CD4-positive, alpha-beta T cell treated with Interferon gamma for 1 hour (primary cell): ENCODE measurements at regions not wholly inside any gene's neighbourhood (a gene's known extent, or its start where the extent isn't known, plus 50 kb on each side); places are given as distances from the start of the nearest gene placed in this dataset.
"Not testable (repeated sequence)": the region's sequence is repeated elsewhere in the genome, so short reads cannot be mapped to it uniquely, and the experiment has no call there.

Source experiments
- DNase-seq: peaks from one replicate; pipeline ENCODE4 v3.0.0-alpha.2; 2020

DNA sequence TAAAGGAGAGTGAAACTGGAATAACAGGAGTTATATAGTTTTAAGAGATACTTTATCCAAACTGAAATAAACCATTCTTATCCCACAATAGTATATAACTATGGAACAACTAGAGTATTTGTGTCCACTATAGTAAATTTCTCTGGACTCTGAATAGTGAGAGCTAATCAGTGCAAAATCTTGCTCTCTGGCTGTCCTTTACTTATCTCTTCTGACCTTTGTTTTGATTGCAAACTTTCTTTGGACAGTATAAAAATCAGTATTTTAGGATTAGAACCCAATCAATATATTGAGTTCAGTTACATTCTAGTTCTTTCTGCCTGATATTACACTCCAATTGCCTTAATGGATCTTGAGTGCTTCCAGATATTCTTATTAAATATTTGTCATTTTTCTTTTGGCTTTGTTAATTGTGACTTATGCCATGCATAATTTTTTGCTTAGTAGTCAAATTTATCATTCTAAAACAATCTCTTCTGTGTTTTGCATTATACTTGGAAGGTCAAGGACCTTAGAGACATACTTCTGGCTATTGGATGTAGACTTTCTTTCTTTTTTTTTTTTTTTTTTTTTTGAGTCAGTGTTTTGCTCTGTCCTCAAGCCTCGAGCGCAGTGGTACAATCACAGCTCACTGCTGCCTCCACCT is 89.9 kb upstream of the AMN1 start:
- no peak for DNase-seq

DNA sequence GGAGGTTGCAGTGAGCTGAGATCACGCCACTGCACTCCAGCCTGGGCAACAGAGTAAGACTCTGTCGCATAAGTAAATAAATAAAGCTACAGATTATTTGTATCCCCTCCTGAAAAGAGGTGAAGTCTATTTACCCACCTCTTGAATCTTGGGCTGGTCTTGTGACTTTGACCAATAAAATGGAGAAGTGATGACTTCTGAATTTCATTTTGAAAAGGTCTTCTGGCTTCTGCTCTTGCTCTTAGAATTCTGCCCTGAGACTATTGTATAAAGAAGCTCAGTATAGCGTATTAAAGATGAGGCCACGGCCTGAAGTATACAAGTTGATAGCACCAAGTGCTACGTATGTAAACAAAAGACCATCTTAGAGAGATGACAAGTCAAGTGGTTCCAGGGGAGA is 88.3 kb upstream of the AMN1 start:
- DNase-seq: no peak

DNA sequence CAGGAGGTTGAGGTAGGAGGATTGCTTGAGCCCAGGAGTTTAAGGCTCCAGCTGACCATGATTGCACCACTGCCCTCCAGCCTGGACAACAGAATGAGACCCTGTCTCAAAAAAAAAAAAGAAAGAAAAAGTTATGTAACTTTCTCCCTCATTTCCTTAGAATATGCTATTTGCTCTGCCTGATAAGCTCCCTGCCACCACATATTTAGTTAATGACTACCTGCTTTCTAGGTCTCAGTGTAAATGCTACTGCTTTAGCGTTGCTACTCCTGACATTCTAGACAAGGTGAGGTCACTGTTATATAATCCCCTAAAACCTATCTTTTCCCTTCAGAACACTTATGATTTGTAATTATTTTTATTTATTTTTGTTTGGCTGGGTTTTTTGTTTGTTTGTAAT is 86.3 kb upstream of the AMN1 start:
- no peak for DNase-seq

DNA sequence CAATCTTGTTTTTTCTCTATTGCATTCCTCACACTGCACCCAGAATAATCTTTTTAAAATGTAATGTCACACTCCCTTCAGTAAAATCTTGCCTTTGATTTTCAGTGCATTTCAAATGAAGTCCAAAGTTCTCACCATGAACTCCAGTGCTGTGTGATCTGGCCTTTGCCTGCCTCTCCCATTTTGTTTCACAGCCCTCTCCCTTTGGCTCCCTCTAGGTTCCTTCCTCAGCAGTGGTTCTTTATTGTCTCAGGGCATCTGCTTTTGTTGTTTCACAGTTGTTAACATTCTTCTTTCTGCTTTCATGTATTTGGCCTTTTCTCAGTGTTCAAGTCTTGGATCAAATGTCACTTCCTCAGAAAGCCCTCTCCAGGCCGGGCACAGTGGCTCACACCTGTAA is 84.5 kb upstream of the AMN1 start:
- no peak for DNase-seq

DNA sequence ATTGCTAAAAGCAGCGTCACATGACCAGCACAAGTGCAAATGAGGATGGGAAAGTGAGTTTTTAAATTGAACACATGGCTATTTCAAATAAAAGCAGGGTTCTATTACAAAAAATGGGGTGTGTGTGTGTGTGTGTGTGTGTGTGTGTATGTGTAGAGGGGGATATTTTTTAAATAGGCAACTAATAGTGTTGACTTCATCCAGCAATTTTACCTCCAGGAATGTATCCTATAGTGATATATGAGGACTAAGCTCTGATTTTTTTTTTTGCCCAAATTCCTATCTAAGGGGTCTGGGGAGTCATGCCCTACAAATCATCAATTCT is 78.9 kb upstream of the AMN1 start:
- DNase-seq: no peak

DNA sequence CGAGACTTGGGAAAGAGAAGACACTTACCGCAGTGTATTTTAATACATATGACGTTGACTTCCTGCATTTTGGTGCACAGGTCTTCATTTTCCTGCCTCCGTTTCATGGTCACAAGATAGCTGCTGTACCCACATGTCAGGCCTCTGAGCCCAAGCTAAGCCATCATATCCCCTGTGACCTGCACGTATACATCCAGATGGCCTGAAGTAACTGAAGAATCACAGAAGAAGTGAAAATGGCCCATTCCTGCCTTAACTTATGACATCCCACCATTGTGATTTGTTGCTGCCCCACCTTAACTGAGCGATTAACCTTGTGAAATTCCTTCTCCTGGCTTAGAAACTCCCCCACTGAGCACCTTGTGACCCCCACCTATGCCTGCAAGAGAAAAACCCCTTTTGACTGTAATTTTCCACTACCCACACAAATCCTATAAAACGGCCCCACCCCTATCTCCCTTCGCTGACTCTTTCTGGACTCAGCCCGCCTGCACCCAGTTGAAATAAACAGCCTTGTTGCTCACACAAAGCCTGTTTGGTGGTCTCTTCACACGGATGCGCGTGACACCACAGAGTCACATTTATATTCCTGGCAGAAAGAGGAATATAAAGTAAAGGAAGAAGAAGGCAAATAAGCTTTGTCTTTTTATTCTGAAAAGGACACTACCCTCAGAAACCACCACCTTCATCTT is 78.4 kb upstream of the AMN1 start:
- not testable (repeated sequence) for DNase-seq

DNA sequence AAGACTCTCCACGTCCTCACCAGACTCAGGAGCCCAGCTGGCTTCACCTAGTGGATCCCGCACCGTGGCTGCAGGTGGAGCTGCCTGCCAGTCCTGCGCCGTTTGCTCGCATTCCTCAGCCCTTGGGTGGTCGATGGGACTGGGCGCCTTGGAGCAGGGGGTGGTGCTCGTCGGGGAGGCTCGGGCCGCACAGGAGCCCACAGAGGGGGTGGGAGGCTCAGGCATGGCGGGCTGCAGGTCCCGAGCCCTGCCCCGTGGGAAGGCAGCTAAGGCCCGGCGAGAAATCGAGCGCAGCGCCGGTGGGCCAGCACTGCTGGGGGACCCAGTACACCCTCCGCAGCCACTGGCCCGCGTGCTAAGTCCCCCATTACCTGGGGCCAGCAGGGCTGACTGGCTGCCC is 76.9 kb upstream of the AMN1 start:
- not testable (repeated sequence) for DNase-seq

DNA sequence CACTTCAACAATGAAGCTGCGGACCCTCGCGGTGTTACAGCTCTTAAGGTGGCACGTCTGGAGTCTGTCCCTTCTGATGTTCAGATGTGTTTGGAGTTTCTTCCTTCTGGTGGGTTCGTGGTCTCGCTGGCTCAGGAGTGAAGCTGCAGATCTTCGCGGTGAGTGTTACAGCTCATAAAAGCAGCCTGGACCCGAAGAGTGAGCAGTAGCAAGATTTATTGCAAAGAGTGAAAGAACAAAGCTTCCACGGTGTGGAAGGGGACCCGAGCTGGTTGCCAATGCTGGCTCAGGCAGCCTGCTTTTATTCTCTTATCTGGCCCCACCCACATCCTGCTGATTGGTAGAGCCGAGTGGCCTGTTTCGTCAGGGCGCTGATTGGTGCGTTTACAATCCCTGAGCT is 75.9 kb upstream of the AMN1 start:
- DNase-seq: not testable (repeated sequence)

DNA sequence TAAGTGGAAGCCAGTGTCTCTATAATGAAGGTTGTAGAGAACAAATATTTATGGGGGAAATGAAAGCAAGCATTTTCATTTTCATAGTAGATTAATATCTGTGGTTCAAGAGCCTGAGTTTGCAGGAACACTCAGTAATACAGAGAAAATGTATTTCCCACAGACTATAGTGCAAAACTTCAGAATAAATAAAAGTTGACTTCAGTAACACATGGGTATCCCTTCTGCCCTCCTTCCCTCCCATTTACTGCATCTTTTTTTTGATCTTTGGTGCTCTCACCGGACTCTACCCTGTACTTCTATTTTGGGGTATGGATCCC is 75.3 kb upstream of the AMN1 start:
- DNase-seq: no peak

DNA sequence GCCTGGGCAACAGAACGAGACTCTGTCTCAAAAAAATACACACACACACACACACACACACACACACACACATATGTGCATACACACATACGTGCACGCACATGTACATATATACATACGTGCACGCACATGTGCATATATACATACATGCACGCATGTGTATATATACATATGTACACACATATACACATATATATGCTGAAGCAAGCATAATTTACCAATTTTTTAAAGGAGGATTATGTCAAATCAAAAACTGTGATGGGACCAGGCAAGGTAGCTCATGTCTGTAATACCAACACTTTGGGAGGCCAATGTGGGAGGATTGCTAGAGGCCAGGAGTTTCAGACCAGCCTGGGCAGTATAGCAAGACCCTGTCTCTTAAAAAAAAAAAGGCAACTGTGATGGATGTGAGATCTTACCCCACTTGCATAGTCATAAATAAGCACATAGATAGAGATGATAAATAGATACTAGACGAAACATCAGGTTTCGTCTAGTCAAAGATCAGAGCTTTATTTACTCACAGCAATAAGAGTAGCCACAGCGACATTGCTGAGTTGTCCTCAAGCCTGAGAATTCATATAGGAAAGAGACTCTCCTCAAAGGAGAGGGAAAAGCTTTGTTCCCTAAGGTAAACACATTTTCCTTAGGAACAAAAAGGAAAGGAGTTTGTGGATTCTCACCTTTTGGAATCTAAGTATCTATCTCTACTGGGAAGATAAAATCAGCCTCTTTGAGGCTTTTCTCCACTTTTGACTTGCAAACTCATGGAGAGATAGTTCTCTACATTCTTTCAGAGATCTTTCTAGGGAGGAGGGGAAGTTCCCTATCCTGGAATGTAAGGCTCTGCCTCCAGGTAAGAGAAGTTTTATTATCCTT is 74.7 kb upstream of the AMN1 start:
- no peak for DNase-seq

DNA sequence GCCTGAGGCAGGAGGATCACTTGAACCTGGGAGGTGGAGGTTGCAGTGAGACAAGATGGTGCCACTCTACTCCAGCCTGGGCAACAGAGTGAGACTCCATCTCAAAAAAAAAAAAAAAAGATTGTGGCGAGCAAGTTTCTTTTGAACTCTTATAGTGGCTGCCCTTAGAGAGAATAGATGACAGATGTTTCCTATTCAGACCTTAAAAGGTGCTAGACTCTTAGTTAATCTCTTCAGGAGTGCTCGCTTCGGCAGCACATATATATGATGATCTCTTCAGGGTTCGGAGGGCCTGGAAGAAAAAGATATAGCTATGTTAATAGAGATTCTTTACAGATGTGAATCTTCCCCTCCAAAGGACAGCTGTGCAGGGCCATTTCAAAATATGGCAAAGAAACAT is 73.1 kb upstream of the AMN1 start:
- no peak for DNase-seq

DNA sequence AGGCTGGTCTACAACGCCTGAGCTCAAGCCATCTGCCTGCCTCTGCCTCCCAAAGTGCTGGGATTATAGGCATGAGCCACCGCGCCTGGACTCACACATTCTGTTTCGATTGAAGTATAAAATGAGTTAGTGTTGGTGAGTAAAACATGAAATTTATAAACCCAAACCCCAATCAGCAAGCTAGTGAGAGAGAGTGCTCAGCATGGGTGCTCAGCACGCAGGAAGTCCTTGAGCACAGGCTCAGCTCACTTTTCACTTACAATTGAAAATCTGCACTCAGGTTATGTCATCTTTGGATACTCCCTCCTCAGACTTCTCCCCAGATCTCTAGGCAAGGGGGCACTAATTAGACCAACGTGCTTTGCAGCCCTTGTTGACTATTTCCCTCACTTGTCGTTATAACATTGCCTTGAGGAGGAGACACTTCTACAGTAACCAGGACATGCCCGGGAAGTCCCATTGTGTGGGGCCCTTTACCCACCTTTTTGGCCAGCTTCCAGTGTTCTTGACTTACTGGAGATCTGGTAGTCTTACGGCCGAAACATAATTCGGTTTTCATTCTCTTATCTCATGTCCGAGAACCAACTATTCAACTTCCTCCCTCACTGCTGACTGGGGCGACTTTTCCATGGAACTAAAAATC is 68.5 kb upstream of the AMN1 start:
- DNase-seq: peak; percentile 10

DNA sequence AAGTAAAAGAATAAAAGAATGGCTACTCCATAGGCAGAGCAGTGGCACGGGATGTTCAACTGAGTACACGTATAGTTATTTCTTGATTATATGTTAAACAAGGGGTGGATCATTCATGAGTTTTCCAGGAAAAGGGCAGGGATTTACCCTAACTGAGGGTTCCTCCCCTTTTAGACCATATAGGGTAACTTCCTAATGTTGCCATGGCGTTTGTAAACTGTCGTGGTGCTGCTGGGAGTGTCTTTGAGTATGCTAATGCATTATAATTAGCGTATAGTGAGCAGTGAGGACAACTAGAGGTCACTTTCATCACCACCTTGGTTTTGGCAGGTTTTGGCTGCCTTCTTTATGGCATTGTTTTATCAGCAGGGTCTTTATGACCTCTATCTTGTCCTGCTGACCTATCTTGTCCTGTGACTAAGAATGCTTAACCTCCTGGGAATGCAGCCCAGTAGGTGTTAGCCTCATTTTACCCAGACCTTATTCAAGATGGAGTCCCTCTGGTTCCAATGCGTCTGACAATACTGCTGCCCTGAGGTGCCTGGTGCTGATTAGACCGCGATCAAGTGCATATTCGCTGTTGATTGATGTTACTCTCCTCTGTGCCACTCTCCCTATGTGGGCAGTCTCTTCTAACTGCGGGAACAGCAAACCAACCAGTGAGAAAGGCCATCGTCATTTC is 67.6 kb upstream of the AMN1 start:
- no peak for DNase-seq

DNA sequence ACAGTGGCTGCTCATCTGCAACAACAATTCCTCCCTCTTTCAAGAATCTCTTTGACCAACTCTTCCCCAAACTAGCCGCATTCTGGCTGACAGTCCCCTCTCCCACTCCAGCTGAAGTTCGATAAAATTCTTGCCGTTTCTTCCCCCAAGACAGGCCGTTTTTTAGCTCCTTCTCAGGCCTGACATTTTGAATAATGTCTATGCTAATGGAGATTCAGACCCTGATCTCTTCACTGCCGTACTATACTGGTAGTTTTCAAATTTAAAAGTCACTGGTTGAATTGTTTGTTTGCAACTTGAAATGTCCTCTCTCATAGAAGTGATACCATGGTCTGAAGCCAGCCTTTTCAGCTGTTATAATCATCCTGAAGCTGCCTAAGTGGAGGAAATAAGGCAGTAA is 65.9 kb upstream of the AMN1 start:
- no peak for DNase-seq

DNA sequence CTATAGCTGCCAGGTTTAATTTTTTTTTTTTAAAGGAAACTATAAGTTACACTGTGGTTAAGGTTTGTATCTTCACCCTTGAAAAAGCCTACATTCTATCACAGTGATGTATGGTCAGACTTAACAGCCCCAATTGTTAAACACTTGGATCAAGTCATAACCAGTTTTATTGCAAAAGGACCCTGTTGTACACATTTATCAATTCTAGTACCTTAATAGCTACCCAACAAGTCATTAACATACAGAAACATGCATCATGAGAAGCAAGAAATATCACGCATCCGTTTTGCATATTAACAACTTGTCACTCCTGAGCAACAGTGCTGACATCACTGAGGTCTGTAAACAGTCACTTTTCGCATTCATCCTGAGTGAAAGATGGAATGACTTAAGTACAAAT is 62.4 kb upstream of the AMN1 start:
- not testable (repeated sequence) for DNase-seq

DNA sequence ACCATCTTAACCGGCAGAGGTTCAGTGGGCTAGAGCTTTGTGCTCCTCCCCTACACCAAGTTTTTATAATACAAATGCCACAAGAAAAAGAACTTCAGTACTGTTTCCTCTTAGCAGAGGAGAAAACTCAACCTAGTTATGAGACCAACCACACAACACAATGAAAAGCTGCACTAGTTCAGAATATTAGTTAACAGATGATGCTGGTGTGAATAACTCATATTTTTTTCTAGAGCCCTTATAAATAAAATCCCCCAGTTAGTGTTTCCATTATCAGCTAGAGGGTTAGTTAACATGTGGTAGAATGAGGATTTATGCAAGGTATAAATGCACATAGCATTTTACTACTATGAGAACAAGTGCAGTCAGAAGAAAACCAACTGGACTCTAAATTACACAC is 61.9 kb upstream of the AMN1 start:
- no peak for DNase-seq

DNA sequence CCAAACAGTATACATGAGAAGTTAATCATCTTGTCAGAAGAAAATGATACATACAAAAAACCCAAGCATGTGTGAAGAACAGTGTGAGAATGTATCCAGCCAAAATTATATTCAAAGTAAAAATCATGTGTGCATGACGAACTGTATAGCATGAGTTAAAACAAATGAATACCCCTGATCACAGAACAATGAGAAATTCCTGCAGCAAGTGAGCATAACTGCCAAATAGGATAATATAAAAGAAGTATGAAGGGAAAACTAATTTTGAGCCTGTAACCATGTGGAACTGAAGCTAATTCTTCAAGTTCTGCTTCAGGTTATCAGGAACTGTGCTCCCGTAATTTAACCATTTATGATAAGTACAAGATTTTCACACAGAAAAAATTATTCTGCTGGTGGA is 56.5 kb upstream of the AMN1 start:
- DNase-seq: no peak

DNA sequence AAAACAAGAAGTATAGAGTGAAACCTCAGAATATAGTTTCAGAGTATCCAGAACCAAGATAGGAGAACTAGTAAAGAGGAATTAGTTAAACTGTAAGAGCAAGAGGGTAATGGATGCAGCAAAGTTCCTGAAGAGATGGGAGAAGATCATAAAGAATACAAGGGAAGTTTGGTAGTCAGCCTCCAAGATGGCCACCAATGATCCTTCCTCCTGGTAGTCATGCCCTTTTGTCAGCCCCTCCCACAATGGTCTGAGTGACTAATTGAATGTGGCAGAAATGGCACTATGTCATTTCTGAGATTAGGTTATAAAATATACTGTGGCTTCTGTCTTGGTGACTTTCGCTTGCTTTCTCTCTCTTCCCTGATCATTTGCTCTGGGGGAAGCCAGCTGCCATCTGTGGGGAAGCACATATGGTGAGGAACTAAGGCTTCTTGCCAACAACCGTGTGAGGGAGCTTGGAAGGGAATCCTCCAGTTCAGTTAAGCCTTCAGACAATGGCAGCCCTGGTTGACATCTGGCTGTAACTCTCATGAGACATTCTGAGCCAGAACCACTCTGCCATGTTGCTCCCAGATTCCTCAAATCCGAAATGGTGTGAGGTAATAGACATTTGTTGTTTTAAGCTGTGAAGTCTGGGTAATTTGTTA is 55.3 kb upstream of the AMN1 start:
- DNase-seq: no peak

DNA sequence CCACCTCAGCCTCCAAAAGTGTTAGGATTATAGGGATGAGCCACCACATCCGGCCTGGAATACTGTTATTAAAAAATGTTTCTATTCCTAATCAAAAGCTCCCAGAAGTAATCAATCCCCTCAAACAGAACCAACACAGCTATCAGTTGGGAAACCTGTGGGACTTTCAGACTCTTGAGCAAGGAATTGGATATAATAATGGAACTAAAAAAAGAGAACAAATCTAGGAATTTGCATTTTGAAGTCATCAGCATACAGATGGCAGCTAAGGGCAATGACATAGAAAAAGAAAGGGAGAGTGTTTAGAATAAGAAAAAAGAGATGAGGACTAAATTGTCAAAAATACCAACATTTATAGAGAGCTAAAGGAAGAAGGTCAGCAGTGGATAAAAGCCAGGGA is 54.7 kb upstream of the AMN1 start:
- DNase-seq: no peak

DNA sequence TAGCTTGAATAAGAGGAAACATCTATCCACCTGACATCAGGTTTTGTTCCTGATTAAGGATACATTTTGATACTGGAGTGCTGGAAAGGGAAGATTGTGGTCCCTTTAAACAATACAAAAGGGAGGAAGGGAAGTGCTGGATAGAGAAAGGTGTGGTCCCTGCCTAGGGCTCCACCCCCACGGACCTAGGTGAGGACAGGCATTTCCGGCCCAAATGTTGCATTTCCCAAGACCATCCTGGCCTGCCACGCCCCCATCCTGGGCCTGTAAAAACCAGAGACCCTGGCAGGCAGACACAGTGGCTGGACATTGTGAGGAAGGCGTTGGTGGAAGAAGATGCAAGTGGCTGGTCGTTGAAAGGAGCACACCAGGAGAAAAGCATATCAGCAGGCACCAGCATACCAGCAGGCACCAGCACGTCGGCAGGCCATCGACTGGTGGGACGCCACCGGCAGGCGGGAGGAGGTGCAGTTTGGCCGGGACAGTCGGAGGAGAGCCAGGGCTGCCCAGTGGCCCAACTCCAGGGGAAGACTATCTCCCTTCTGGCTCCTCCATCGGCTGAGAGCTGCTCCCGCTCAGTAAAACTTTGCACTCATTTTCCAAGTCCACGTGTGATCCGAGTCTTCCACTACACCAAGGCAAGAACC is 53.2 kb upstream of the AMN1 start:
- DNase-seq: no peak

DNA sequence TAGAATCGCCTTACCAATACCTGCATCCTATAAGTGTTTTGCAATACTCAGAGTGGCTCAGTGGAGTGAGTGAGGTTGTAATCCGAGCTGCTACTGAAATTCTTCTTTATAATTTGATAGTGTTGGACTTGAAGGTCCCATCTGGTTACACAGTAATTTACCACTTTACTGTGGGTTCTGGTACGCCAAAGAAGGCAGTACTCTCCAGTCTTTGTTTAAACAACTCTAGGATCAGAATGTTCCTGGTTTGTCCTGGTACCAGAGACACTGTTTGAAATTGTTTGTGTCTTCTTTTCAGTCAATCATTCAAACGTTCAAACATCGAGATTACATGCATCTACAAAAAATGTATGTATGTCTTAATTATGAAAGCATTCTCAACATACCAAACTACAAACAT is 51.3 kb upstream of the AMN1 start:
- no peak for DNase-seq

DNA sequence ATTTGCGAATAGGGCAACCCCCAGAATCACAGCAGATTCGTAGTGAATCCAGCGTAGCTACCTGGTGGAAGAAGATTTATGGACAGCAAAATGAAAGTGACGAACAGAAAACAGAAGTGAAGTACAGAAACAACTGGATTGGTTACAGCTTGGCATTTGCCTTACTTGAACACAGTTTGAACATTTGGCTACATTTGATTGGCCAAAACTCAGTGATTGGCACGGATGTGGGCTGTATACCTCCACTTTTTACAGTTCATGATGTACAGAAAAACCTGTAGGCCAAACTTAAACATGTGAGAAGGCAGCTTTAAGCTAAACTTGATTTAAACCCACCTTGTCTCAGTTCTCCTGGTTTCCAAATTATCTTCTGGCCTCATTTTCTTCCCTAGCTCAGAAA is 49.9 kb upstream of the AMN1 start:
- DNase-seq: no peak
